PC-3 (cell line): ENCODE measurements at regions not wholly inside any gene's neighbourhood (a gene's known extent, or its start where the extent isn't known, plus 50 kb on each side); places are given as distances from the start of the nearest gene placed in this dataset.

ENCODE experiments used
- ATAC-seq: fragments of 200-7000 bp; cut with Tn5 transposase; 2 replicates; pipeline ENCODE4 v1.9.1; 2020; ENCODE audit warnings: mild to moderate bottlenecking, moderate library complexity
- BruUV-seq: library from RNA; stranded (reverse); fragments of 400-500 nt; replicated peaks from 2 replicates; lab custom pipeline; 2021; lab: Mats Ljungman, UMichigan
- CTCF ChIA-PET: fragments of 300-600 bp; sonication (Branson Sonifier 250); formaldehyde crosslinking; loops from one replicate; lab custom pipeline; 2022; ENCODE audit warnings: antibody characterized with exemption; lab: Charles Lee
- POLR2A ChIA-PET: fragments of 300-600 bp; sonication (Branson Sonifier 250); formaldehyde crosslinking; loops from one replicate; lab custom pipeline; 2022; ENCODE audit warnings: antibody characterized with exemption; ENCODE audit not compliant: unreplicated experiment; lab: Charles Lee
- DNase-seq: peaks from one replicate; pipeline ENCODE4 v3.0.0-alpha.2; 2015
- H2AFZ ChIP-seq: fragments of 300-600 bp; sonication (generic); 2 replicates; pipeline ENCODE4 v1.6.0; 2016; ENCODE audit warnings: antibody characterized with exemption, low read length
- H3F3A ChIP-seq: fragments of 300-600 bp; sonication (generic); one replicate; pipeline ENCODE4 v1.6.0; 2017; ENCODE audit warnings: antibody characterized with exemption, low read length, control low read depth, mild to moderate bottlenecking; ENCODE audit not compliant: unreplicated experiment
- H3K27ac ChIP-seq: fragments of 300-600 bp; sonication (generic); 2 replicates; pipeline ENCODE4 v1.5.1; 2016; ENCODE audit warnings: mild to moderate bottlenecking, low read length
- H3K27me3 ChIP-seq: fragments of 300-600 bp; sonication (generic); 2 replicates; pipeline ENCODE4 v1.6.1; 2016; ENCODE audit warnings: low read length, mixed read lengths
- H3K36me3 ChIP-seq: fragments of 300-600 bp; sonication (generic); 2 replicates; pipeline ENCODE4 v1.6.1; 2016; ENCODE audit warnings: low read depth, mixed run types, low read length, mixed read lengths
- H3K4me1 ChIP-seq: fragments of 300-600 bp; sonication (generic); 2 replicates; pipeline ENCODE4 v1.5.1; 2016; ENCODE audit warnings: low read length; ENCODE audit not compliant: insufficient read depth
- H3K4me2 ChIP-seq: fragments of 300-600 bp; sonication (generic); 2 replicates; pipeline ENCODE4 v1.6.0; 2016; ENCODE audit warnings: low read length
- H3K4me3 ChIP-seq: fragments of 300-600 bp; sonication (generic); 2 replicates; pipeline ENCODE4 v1.5.1; 2016; ENCODE audit warnings: mild to moderate bottlenecking, low read length, mixed read lengths
- H3K79me2 ChIP-seq: fragments of 300-600 bp; sonication (generic); 2 replicates; pipeline ENCODE4 v1.6.1; 2017; ENCODE audit warnings: low read length, mixed read lengths
- H3K9ac ChIP-seq: fragments of 300-600 bp; sonication (generic); 2 replicates; pipeline ENCODE4 v1.6.0; 2016; ENCODE audit warnings: mild to moderate bottlenecking, low read length
- H3K9me2 ChIP-seq: fragments of 300-600 bp; sonication (generic); replicated peaks from 2 replicates; pipeline ENCODE4 v1.6.1; 2016; ENCODE audit warnings: mixed run types, low read length, mixed read lengths
- H3K9me3 ChIP-seq: fragments of 300-600 bp; sonication (generic); 2 replicates; pipeline ENCODE4 v1.6.1; 2016; ENCODE audit warnings: low read length, mixed read lengths
- H4K20me1 ChIP-seq: fragments of 300-600 bp; sonication (generic); 2 replicates; pipeline ENCODE4 v1.6.1; 2016; ENCODE audit warnings: low read length, mixed read lengths
- EZH2 ChIP-seq: fragments of 300-600 bp; sonication (generic); IDR thresholded peaks from one replicate; pipeline ENCODE4 v1.6.1; 2017; ENCODE audit warnings: antibody characterized with exemption, mild to moderate bottlenecking, low read length; ENCODE audit not compliant: unreplicated experiment
- EZH2phosphoT487 ChIP-seq: fragments of 300-600 bp; sonication (generic); IDR thresholded peaks from 2 replicates; pipeline ENCODE4 v1.6.1; 2018; ENCODE audit warnings: mild to moderate bottlenecking, antibody characterized with exemption, low read length, borderline replicate concordance
- intact Hi-C: fragments of 100-400 bp; cut with micrococcal nuclease; formaldehyde crosslinking; loops from 2 replicates; pipeline ENCODE4 v1.9.0; 2023
- TF ChIP-seq, protein P1 (sequence below): fragments of 300-600 bp; sonication (generic); conservative IDR thresholded peaks from 2 replicates; pipeline ENCODE4 v1.5.1; 2017; ENCODE audit warnings: antibody characterized with exemption, low read depth, mild to moderate bottlenecking, low read length

GRCh38 chr3:154668835-154669234 lies 238.8 kb upstream of the GPR149 start:
- ChIA-PET POLR2A (no interaction called here), CTCF (no interaction called here)
- Histone ChIP-seq H3F3A (no peaks in the 10 kb centered on the region), H3K36me3 (no peaks in the 10 kb centered on the region), H3K79me2 (no peaks in the 10 kb centered on the region), H3K27me3 (no peaks in the 10 kb centered on the region), H3K9me3 (no peaks in the 10 kb centered on the region), H3K4me2 (no peak overlapping the region), H4K20me1 (no peaks in the 10 kb centered on the region), H3K4me1 (no peaks in the 10 kb centered on the region), H3K9me2 (no peaks in the 10 kb centered on the region), H3K9ac (no peak overlapping the region), H2AFZ (no peak overlapping the region), H3K27ac (no peak overlapping the region), H3K4me3 (no peak overlapping the region)
- no peak for ATAC-seq
- no TSS peak for BruUV-seq
- intact Hi-C loops: no loop called here
- TF ChIP-seq EZH2 (no peak), EZH2phosphoT487 (no peak)
- TF ChIP-seq, protein P1, sequence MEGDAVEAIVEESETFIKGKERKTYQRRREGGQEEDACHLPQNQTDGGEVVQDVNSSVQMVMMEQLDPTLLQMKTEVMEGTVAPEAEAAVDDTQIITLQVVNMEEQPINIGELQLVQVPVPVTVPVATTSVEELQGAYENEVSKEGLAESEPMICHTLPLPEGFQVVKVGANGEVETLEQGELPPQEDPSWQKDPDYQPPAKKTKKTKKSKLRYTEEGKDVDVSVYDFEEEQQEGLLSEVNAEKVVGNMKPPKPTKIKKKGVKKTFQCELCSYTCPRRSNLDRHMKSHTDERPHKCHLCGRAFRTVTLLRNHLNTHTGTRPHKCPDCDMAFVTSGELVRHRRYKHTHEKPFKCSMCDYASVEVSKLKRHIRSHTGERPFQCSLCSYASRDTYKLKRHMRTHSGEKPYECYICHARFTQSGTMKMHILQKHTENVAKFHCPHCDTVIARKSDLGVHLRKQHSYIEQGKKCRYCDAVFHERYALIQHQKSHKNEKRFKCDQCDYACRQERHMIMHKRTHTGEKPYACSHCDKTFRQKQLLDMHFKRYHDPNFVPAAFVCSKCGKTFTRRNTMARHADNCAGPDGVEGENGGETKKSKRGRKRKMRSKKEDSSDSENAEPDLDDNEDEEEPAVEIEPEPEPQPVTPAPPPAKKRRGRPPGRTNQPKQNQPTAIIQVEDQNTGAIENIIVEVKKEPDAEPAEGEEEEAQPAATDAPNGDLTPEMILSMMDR: no peak
- no peak for DNase-seq

DNA sequence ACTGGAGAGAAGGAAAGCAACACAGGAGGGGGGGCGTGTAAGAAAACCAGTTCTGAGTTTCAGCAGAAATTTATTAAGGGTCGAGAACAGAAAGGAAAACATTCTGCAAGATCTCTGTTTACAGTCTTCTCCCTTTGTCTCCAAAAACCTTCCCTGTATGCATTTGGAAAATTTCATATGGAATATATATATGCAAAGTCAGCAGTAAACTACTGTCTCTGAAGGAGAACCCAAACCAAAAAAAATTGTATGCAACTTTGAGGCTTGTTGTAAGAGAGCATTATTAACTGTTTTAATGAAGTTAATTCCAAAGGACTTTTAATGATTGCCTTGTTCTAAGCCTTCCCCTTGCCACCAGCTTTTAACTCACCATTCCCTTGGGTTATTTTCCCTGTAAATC lies 238.2 kb upstream of the GPR149 start:
- Histone ChIP-seq H3K4me2 (no peak overlapping the region), H3K9me3 (no peaks in the 10 kb centered on the region), H3K27me3 (no peaks in the 10 kb centered on the region), H3K9ac (no peak overlapping the region), H3K79me2 (no peaks in the 10 kb centered on the region), H3K27ac (no peak overlapping the region), H3K4me1 (no peaks in the 10 kb centered on the region), H2AFZ (no peak overlapping the region), H3K4me3 (no peak overlapping the region), H3K36me3 (no peaks in the 10 kb centered on the region), H4K20me1 (no peaks in the 10 kb centered on the region), H3K9me2 (no peaks in the 10 kb centered on the region), H3F3A (no peaks in the 10 kb centered on the region)
- no peak for ATAC-seq
- ChIA-PET CTCF (no interaction called here), POLR2A (no interaction called here)
- DNase-seq: no peak
- no peak for TF ChIP-seq EZH2
- TF ChIP-seq EZH2phosphoT487: no peak
- TF ChIP-seq, protein P1: no peak
- BruUV-seq: no TSS peak
- intact Hi-C loops: no loop called here

DNA sequence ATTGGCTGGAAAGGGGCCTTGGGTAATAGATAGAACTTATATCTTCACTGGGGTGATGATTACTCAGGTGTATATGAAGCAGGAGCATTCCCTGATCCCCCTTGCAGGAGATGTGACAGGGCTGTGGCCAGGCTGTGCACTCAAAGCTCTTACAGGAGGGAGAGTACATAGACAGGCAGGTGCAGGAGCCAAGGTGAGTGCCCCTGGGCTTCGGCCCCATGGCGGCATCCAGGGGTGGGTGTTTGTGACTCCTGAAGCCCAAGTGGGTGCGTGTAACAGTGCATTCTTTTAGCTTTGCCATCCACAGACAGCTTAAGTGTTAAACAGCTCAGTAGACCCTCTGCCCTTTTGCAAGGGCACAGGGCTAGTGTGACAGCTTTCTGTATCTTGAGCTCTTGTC lies 236.6 kb upstream of the GPR149 start:
- intact Hi-C loops: no loop called here
- H3K9ac ChIP-seq: no peak overlapping the region
- no peak overlapping the region for H3K27ac ChIP-seq
- no peaks in the 10 kb centered on the region for H3K9me2 ChIP-seq
- DNase-seq: no peak
- no peak for ATAC-seq
- H4K20me1 ChIP-seq: no peaks in the 10 kb centered on the region
- no peaks in the 10 kb centered on the region for H3K4me1 ChIP-seq
- H3K4me2 ChIP-seq: no peak overlapping the region
- H3K36me3 ChIP-seq: no peaks in the 10 kb centered on the region
- no peaks in the 10 kb centered on the region for H3K79me2 ChIP-seq
- no peaks in the 10 kb centered on the region for H3K27me3 ChIP-seq
- CTCF ChIA-PET: no interaction called here
- POLR2A ChIA-PET: no interaction called here
- H2AFZ ChIP-seq: no peak overlapping the region
- no peaks in the 10 kb centered on the region for H3F3A ChIP-seq
- H3K9me3 ChIP-seq: no peaks in the 10 kb centered on the region
- H3K4me3 ChIP-seq: no peak overlapping the region
- TF ChIP-seq EZH2 (no peak), EZH2phosphoT487 (no peak)
- TF ChIP-seq, protein P1: no peak
- BruUV-seq: no TSS peak
